HUES6 (cell line): ENCODE measurements at regions not wholly inside any gene's neighbourhood (a gene's known extent, or its start where the extent isn't known, plus 50 kb on each side); places are given as distances from the start of the nearest gene placed in this dataset.

Experiments used
- H3K27ac ChIP-seq: 2 replicates; pipeline ENCODE4 v1.7.0; 2013; ENCODE audit warnings: low read depth, mild to moderate bottlenecking, low read length, inconsistent platforms
- H3K27me3 ChIP-seq: 2 replicates; pipeline ENCODE4 v1.6.1; 2013; ENCODE audit warnings: low read length; ENCODE audit not compliant: control insufficient read depth, insufficient read depth
- H3K36me3 ChIP-seq: 2 replicates; pipeline ENCODE4 v1.6.1; 2013; ENCODE audit warnings: low read length; ENCODE audit not compliant: control insufficient read depth, insufficient read depth
- H3K4me1 ChIP-seq: 2 replicates; pipeline ENCODE4 v1.6.1; 2013; ENCODE audit warnings: low read length; ENCODE audit not compliant: control insufficient read depth, insufficient read depth
- H3K4me3 ChIP-seq: 2 replicates; pipeline ENCODE4 v1.5.1; 2013; ENCODE audit warnings: low read depth, low read length
- H3K9ac ChIP-seq: one replicate; pipeline ENCODE4 v1.6.1; 2013; ENCODE audit warnings: mild to moderate bottlenecking, low read length
- H3K9me3 ChIP-seq: 2 replicates; pipeline ENCODE4 v1.6.1; 2013; ENCODE audit warnings: low read depth, low read length; ENCODE audit not compliant: control insufficient read depth, insufficient read depth

- H3K4me3 ChIP-seq, result no peak overlapping the region
- H3K9me3 ChIP-seq, result no peaks in the 10 kb centered on the region
- H3K27ac ChIP-seq, result no peak overlapping the region
- no peaks in the 10 kb centered on the region for H3K4me1 ChIP-seq
- H3K36me3 ChIP-seq, result no peaks in the 10 kb centered on the region
- no peak overlapping the region for H3K9ac ChIP-seq
- no peaks in the 10 kb centered on the region for H3K27me3 ChIP-seq
Measured at GRCh38 chr2:198211706-198212105, 407.3 kb downstream of the PLCL1 start.

DNA sequence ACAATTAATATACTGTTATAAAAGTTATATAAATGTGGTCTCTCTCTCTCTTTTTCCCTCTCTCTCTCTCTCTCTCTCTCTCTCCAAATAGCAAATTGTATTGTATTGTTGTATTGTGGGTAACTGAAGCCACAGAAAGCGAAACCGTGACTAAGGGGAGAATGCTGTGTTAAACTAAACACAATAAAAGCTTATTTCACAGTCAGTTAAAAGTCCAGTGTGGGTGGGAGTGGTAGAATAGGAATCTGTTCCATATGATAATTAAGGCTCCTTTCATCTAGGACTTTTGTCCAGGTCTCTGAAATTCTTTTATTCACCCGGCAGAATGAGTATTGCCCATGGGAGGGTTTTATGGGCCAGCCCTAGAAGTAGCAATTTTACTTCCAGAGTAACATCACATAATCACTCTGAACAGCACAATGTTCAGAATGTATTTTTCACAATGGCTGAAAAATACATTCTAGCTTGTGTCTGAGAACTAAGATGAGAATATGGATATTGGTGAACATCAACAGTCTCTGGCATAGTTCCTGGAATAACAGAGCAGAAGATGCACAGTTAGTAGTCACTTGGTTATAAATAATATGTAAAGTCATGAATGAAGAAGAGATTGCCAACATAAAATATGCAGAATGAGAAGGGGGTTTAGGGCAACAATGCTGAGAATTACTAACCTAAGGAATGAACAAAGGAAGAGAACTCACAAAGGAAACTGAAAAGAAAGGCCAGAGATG is 399.1 kb downstream of the PLCL1 start:
- no peaks in the 10 kb centered on the region for H3K36me3 ChIP-seq
- no peaks in the 10 kb centered on the region for H3K4me1 ChIP-seq
- H3K9ac ChIP-seq, result no peak overlapping the region
- no peak overlapping the region for H3K27ac ChIP-seq
- H3K9me3 ChIP-seq, result no peaks in the 10 kb centered on the region
- no peak overlapping the region for H3K4me3 ChIP-seq
- H3K27me3 ChIP-seq, result no peaks in the 10 kb centered on the region
